G401 (cell line): ENCODE measurements at regions not wholly inside any gene's neighbourhood (a gene's known extent, or its start where the extent isn't known, plus 50 kb on each side); places are given as distances from the start of the nearest gene placed in this dataset.

ENCODE experiments used
- DNase-seq: peaks from one replicate; pipeline ENCODE4 v3.0.0-alpha.2; 2015; ENCODE audit warnings: low spot score
- in situ Hi-C: cut with HindIII; loops from 2 replicates; pipeline ENCODE4 v1.10.0; 2016; ENCODE audit warnings: low sequenced_read_pairs, mixed read lengths

DNA sequence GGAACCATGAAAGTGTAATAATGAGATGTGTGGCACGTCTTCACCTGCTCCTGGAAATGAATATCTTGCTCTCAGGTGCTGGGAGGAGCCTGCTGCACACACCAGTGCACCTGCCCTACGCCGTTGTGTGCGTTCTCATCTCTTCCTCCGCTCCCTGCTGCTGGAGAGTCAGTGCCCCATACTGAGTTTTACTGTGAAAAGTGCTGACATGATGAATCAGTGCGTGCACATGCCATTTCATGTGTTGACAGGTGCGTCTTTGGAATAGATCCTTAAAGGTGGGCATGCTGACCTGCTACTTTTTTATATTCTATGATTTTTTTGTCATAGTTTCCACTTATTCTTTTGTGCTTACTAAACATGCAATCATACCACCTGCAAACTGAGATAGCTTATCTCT is 1015.8 kb downstream of the BRD1 start:
- DNase-seq: no peak
- in situ Hi-C loops: no loop called here

GRCh38 chr22:48808038-48808960 is 1019.4 kb downstream of the BRD1 start:
- DNase-seq: peak; percentile 2
- in situ Hi-C loops: no loop called here

GRCh38 chr22:48807155-48807554 is 1020.5 kb downstream of the BRD1 start:
- in situ Hi-C loops: no loop called here
- DNase-seq: peak; percentile 18

DNA sequence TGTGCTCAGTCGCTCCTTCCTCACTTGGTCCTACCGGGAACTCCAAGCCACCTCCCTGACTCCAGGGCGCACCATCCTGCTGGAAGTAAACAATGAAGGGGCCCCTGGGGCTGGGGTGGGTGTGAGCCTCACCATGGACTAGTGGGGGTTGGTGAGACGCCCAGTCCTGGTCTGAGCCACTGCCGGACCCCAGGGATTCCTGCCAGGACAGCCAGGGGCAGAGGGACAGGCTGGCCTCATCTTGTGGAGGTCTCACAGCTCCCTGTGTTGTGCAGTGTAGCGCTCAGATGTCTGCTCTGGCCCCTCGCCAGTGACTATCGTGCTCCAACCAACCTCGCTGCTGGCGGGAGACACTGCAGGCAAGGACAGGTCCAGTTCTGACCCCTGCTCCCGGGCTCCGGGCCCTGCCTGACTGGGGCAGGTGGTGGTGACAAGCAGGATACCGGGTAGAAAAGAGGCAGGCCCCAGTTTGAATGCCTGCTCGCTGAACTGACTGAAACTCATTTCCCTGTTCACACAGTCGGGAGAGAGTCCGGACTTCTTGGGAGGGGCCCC is 1021.4 kb downstream of the BRD1 start:
- DNase-seq: peak; percentile 14
- in situ Hi-C loops: no loop called here

GRCh38 chr22:48805516-48805915 is 1022.2 kb downstream of the BRD1 start:
- in situ Hi-C loops: no loop called here
- DNase-seq: no peak

- in situ Hi-C loops: no loop called here
- DNase-seq: no peak
Observed at GRCh38 chr22:48804811-48805301, 1022.8 kb downstream of the BRD1 start.

DNA sequence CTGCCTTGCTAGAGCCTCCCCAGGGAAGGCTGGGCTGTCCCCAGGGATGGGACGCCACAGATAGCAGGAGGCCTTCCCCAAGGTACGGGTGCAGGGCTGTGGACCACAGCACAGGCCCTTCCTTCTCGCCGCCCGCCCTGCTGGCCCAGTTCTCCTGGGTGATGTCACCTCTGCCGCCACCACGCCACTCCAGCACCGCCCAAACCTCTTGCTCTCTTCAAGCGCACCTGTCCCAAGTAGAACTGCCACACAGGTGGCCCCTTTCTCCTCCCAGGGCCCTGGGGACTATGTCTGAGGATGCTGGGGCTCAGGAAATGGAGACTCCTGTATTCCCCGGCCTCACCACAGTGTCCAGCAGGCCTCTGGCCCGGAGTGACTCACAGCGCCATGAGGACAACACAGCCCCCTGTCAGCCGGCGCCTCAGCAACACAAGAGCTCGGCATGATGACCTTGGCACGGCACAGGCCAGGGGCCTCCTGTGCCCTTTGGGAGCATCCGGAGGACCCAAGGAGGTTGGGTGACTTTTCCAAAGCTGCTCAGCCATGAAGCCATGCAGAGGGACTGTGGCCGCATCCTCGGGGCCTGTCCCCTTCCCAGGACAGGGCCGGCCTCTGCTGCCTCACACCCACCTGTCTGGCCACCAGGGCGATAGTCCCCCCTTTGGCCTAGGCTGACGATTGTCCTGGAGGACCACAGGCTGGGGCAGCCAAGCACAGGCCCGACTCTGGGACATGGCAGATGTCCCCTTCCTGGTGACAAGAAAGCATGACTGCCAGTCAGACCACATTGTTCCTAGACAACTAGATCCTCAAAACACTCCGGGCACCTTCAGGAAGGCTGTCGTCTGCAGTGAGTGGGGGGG is 1023.5 kb downstream of the BRD1 start:
- in situ Hi-C loops: no loop called here
- no peak for DNase-seq

DNA sequence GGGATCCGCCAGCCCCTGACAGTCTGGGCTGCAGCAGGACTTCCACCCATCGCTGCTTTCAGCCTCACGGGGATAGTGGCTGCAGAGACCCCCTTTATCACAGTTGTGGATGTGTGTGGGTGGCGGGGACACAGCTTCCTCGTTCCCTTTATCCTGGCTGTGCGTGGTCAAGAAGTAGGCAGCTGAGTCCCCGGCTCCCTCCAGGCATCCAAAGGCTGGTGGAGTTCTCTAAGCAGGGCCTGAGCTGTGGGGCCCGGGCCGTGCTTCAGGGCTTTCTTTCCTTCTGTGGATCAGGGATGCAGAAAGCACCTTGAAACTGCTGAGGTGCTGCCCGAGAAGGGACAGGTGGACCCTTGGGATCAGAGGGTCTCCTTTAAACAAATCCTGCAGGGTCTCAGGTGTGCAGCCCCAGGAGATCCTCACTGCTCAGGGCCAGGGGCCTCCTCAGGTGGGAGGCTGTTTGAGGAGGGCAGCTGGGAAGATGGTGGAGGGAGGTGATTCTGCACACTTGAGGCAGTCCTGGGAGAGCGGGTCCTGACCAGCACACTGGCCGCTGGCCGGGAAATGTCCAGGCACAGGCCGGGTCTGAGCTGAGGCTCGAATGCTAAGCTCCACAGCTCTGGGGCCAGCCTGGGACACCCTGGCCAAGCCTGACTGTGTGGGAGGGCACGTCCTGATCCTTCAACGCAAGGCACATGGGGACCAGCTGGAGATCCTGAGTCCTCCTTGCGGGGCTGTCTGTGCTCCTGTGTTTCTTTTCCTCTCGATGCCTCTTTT is 1024.3 kb downstream of the BRD1 start:
- in situ Hi-C loops: no loop called here

DNA sequence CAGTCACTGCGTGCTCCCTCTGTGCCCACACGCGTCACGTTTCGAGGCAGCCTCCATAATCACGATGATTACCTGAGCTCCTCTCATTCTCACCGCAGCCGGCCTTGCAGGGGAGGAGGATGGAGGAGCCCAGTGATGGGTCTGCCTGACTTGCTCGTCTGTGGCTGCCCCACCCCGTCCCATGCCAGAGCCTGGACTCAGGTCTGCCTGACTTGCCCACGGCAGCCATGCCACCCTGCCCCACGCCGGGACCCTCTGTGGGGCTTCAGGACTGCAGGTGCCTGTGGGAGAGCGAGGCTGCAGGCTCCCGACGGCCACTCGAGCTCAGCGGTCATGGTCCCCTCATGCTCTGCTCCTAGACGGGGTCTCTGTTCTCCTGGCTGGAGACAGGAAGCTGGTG is 1025.1 kb downstream of the BRD1 start:
- in situ Hi-C loops: no loop called here
- no peak for DNase-seq

More for the DNA sequence above, 1024.3 kb downstream of the BRD1 start:
- no peak for DNase-seq

GRCh38 chr22:48800886-48801607 is 1026.6 kb downstream of the BRD1 start:
- no peak for DNase-seq
- in situ Hi-C loops: no loop called here

- in situ Hi-C loops: no loop called here
- no peak for DNase-seq
Observed at GRCh38 chr22:48800036-48800885, 1027.4 kb downstream of the BRD1 start.

DNA sequence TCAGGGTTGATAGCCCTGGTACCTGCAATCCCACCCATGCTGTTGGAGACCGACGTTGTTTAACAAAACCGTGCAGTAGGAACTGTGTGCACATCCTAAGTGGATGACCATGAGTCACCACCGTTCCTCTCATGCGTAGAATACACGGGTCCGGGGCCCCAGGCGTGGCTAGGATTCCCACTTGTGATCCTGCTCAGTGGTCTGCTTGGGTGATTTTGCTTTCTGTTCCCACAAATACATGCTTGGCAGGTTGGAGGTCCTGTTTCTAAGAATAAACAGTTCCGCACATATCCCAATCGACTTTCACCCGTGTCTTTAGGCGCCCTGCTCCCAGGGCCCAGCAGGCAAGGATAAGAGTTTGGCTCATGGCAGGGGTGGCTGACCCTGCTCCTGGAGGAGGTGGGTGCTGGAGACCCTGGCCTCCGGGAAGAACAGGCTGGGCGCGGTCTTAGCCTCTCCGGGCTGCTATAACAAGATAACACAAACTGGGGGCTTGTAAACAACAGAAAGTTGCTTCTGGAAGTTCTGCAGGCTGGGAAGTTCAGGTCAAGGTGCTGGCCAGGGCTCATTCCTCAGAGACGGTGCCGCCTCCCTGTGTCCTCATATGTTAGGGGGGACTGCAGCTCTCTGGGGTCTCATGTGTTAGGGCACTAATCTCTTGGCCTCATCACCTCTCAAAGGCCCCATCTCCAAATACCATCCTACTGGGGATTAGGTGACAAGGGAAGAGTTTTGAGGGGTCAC is 1028.3 kb downstream of the BRD1 start:
- in situ Hi-C loops: no loop called here
- no peak for DNase-seq

DNA sequence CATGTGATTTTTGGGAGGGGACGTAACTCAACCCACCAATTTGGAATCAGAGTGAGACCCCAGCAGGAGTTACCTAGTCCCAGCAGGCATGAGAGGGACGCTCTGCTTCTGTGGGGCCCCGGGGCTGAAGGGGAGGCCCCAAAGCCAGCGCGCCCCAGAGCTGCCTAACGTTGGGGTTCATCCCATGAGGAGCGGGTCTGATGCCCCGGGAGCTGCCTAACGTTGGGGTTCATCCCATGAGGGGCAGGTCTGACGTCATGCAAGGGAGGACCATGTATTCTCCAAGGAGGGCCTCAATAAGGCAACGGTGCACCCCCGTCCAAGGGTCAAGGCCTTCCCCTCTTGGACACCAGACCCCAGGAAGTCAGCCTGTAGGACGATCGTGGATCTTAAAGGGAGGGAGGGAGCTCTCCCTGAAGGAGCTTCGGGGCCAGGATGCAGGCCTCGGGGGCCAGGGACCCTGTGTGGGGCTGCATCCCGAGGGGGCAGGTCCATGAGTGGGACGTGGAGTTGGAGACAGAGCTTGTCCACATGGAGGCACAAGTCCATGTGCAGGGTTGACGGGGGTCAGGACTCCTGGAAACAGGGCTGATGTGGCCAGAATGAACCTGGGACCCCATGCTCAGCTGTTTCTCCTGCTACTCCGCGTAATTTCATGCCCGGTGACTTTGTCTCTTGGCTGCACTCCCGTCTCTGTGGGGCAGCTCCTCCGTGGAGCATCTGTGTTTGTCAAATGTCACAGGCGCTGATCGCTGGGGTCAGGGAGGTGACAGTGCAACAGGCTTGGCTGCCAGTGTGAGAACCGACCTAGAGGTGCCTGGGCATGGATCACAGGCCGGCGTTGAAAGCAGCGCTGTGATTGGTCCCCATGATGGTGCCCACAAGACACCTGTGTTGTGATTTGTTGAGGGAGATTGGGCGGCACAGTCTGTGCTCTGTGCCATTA is 1029.1 kb downstream of the BRD1 start:
- in situ Hi-C loops: no loop called here

GRCh38 chr22:48797731-48798130 is 1029.9 kb downstream of the BRD1 start:
- DNase-seq: no peak

More for the DNA sequence above, 1029.1 kb downstream of the BRD1 start:
- no peak for DNase-seq

DNA sequence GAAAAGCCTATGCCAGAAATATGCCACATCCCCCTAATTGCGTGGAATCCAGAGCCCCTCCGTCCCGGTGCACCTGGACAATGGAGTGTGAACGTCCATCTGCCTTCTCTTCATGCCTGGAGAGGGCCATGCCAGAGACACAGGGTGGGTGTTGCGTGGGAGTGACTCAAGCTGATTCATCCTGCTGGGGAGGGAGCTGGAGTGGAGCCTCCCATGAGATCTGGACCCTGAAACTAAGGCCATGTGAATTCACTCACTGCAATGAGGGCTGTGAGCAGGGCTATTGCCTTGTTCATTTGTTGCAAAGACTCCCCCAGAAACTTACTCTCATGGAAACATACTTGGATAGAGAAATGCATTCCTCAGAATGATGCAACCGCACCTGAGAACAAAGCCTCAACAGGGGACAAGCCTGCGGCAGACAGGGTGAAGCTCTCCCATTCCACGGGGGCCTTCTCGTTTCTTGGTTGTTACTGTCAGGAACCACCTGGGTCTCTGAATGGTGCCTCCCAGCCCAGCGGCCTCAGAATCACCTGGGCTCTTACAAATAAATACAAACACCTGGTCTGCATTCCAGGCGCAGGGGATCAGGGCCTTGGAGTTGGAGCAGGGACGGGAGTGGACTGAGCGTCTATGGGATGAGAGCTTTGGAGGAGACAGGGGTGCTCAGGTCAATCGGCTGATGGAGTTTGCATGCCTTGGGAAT is 1031.2 kb downstream of the BRD1 start:
- DNase-seq: no peak
- in situ Hi-C loops: no loop called here

More at GRCh38 chr22:48797731-48798130, 1029.9 kb downstream of the BRD1 start:
- in situ Hi-C loops: no loop called here
